ENCODE measurements at regions not wholly inside any gene's neighbourhood (a gene's known extent, or its start where the extent isn't known, plus 50 kb on each side); places are given as distances from the start of the nearest gene placed in this dataset.

DNA sequence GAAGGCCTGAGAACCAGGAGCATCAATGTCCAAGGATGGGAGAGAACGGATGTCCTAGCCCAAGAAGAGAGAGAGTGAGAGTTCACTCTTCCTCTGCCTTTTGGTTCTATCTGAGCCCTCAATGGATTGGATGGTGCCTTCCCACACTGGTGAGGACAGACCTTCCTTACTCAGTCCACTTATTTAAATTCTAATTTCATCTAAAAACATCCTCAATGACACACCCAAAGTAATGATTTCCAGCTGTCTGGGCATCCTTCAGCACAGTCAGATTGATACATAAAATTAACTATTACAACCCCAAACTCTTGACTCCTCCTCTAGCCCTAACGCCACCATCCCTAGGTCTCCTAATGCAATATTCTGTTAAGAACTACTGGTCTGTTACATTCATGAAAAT is 122.0 kb downstream of the GAS1 start:
- DNase-seq (ENCODE audit: low read depth): no peak
- no peak overlapping the region for H3K4me3 ChIP-seq (ENCODE audit: control insufficient read depth, low read depth, low read length)
- no peak for TF ChIP-seq CTCF (IDR thresholded peaks at IDR 0.05; ENCODE audit: control insufficient read depth, insufficient read depth, low read depth, low read length, missing control alignments)

GRCh38 chr9:86822006-86822801 is 125.1 kb downstream of the GAS1 start:
- no peak for DNase-seq (ENCODE audit: low read depth)
- no peak for TF ChIP-seq CTCF (IDR thresholded peaks at IDR 0.05; ENCODE audit: control insufficient read depth, insufficient read depth, low read depth, low read length, missing control alignments)
- no peak overlapping the region for H3K4me3 ChIP-seq (ENCODE audit: control insufficient read depth, low read depth, low read length)

DNA sequence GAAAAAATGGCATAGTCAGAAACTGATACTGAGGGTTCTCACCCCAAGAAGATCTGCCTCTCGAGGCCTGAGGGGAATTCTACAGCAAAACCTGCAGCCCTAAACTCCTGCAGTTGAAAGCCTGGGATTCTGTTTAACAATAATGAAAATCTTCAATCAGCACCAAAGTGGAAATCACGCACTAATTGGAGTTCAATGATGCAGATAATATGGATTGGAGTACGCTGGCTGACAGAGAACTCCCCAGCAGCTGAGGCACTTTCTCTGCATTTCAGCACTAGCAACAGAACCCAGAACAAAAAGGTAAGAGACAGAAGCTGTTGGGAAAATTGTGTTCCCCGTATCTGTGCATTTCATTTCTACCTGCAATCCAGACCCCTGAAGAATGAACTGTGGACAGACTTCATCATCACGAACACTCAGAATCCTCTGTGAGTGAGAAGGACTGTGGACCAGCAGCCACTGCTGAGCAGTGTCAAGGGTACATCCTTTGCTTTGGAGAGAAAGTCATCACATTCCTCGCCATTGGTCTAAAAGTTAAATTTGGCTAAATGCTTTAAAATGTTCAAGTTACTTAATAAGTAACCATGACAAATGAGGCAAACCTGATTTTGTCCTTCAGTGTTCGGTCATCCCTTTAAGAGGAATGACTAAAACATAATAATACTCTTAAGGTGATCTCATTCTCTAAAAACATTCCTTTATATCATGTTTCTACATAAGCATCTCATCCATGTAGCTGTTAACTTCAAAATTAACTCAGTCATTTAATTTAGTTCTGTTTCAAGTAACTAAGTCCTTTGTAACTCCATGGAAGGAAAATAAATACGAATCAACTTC is 126.1 kb downstream of the GAS1 start:
- no peak for TF ChIP-seq CTCF (IDR thresholded peaks at IDR 0.05; ENCODE audit: control insufficient read depth, insufficient read depth, low read depth, low read length, missing control alignments)
- no peak overlapping the region for H3K4me3 ChIP-seq (ENCODE audit: control insufficient read depth, low read depth, low read length)
- no peak for DNase-seq (ENCODE audit: low read depth)

- no peak for TF ChIP-seq CTCF (IDR thresholded peaks at IDR 0.05; ENCODE audit: control insufficient read depth, insufficient read depth, low read depth, low read length, missing control alignments)
- no peak overlapping the region for H3K4me3 ChIP-seq (ENCODE audit: control insufficient read depth, low read depth, low read length)
- DNase-seq (ENCODE audit: low read depth): no peak
These were observed 127.8 kb downstream of the GAS1 start for GRCh38 chr9:86819552-86819951.

- TF ChIP-seq CTCF (IDR thresholded peaks at IDR 0.05; ENCODE audit: control insufficient read depth, insufficient read depth, low read depth, low read length, missing control alignments): no peak
- no peak for DNase-seq (ENCODE audit: low read depth)
- H3K4me3 ChIP-seq (ENCODE audit: control insufficient read depth, low read depth, low read length): no peak overlapping the region
These were observed 128.7 kb downstream of the GAS1 start for GRCh38 chr9:86818636-86819035.

GRCh38 chr9:86816868-86817267 is 130.4 kb downstream of the GAS1 start:
- no peak overlapping the region for H3K4me3 ChIP-seq (ENCODE audit: control insufficient read depth, low read depth, low read length)
- no peak for DNase-seq (ENCODE audit: low read depth)
- TF ChIP-seq CTCF (IDR thresholded peaks at IDR 0.05; ENCODE audit: control insufficient read depth, insufficient read depth, low read depth, low read length, missing control alignments): no peak

Data from AG09309 (cell line).